PC-9 (cell line): ENCODE measurements at regions not wholly inside any gene's neighbourhood (a gene's known extent, or its start where the extent isn't known, plus 50 kb on each side); places are given as distances from the start of the nearest gene placed in this dataset.

Source experiments
- BruUV-seq: library from RNA; stranded (reverse); fragments of 400-500 nt; replicated peaks from 2 replicates; lab custom pipeline; 2021; lab: Mats Ljungman, UMichigan
- CTCF ChIA-PET: fragments of 300-600 bp; sonication (Branson Sonifier 250); formaldehyde crosslinking; loops from one replicate; lab custom pipeline; 2022; ENCODE audit warnings: antibody characterized with exemption; lab: Charles Lee
- POLR2A ChIA-PET: fragments of 300-600 bp; sonication (Branson Sonifier 250); formaldehyde crosslinking; loops from one replicate; lab custom pipeline; 2022; ENCODE audit warnings: antibody characterized with exemption; ENCODE audit not compliant: unreplicated experiment; lab: Charles Lee
- DNase-seq, 2 experiments: peaks; one replicate each; pipeline versions ENCODE4 v3.0.0 to v3.0.0-alpha.2; 2015 to 2022; ENCODE audit warnings: mixed read lengths in 1 of 2
- H2AFZ ChIP-seq: fragments of 200-600 bp; sonication (generic); 2 replicates; pipeline ENCODE4 v1.8.1; 2017; ENCODE audit warnings: antibody characterized with exemption
- H3F3A ChIP-seq: fragments of 200-600 bp; sonication (generic); 2 replicates; pipeline ENCODE4 v1.8.1; 2017; ENCODE audit warnings: antibody characterized with exemption, mild to moderate bottlenecking, low read depth; ENCODE audit not compliant: insufficient read depth
- H3K27ac ChIP-seq: fragments of 200-600 bp; sonication (generic); 2 replicates; pipeline ENCODE4 v1.6.1; 2016; ENCODE audit warnings: mixed run types
- H3K27me3 ChIP-seq: fragments of 200-600 bp; sonication (generic); 2 replicates; pipeline ENCODE4 v1.6.1; 2016; ENCODE audit warnings: low read depth, mixed run types; ENCODE audit not compliant: insufficient read depth
- H3K36me3 ChIP-seq: fragments of 200-600 bp; sonication (generic); 2 replicates; pipeline ENCODE4 v1.6.1; 2016; ENCODE audit warnings: low read depth, mixed run types
- H3K4me1 ChIP-seq: fragments of 200-600 bp; sonication (generic); replicated peaks from 2 replicates; pipeline ENCODE4 v1.6.1; 2016; ENCODE audit warnings: mixed run types; ENCODE audit not compliant: insufficient read depth
- H3K4me2 ChIP-seq: fragments of 200-600 bp; sonication (generic); 2 replicates; pipeline ENCODE4 v1.6.1; 2017; ENCODE audit warnings: mixed run types
- H3K4me3 ChIP-seq: fragments of 200-600 bp; sonication (generic); 2 replicates; pipeline ENCODE4 v1.6.1; 2016; ENCODE audit warnings: mixed run types
- H3K79me2 ChIP-seq: fragments of 200-600 bp; sonication (generic); 2 replicates; pipeline ENCODE4 v1.6.1; 2017; ENCODE audit warnings: low read depth, mixed run types
- H3K9me2 ChIP-seq: fragments of 200-600 bp; sonication (generic); 2 replicates; pipeline ENCODE4 v1.8.1; 2017; ENCODE audit warnings: mild to moderate bottlenecking; ENCODE audit not compliant: insufficient read depth
- H3K9me3 ChIP-seq: fragments of 200-600 bp; sonication (generic); 2 replicates; pipeline ENCODE4 v1.8.1; 2016; ENCODE audit warnings: low read depth; ENCODE audit not compliant: insufficient read depth
- H4K20me1 ChIP-seq: fragments of 200-600 bp; sonication (generic); 2 replicates; pipeline ENCODE4 v1.8.1; 2017; ENCODE audit not compliant: insufficient read depth
- EZH2 ChIP-seq: fragments of 200-600 bp; sonication (generic); IDR thresholded peaks from 2 replicates; pipeline ENCODE4 v1.8.0; 2017; ENCODE audit warnings: antibody characterized with exemption, low read depth
- intact Hi-C: fragments of 100-400 bp; cut with micrococcal nuclease; formaldehyde crosslinking; loops from one replicate; pipeline ENCODE4 v1.10.0; 2022; ENCODE audit not compliant: unreplicated experiment
- TF ChIP-seq, protein P1 (sequence below): fragments of 200-600 bp; sonication (generic); conservative IDR thresholded peaks from 2 replicates; pipeline ENCODE4 v1.6.1; 2017; ENCODE audit warnings: mixed run types, antibody characterized with exemption, mild to moderate bottlenecking, moderate library complexity

DNA sequence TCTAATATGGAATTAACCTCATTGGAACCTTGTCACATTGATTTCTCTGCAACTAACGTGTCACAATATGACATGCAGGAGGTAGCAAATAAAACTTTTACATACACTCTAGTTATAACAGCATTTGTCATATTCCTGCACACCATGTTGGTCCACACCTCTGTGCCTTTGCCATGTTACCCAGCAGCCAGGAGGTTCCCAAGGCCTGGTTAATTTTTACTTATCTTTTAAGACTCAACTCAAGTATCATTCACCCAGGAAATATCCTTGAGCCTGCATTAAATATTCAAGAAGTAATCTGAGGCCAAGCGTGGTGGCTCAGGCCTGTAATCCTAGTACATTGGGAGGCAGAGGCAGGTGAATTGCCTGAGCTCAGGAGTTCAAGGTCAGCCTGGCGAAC, 447.2 kb upstream of the NR5A2 start:
- no peaks in the 10 kb centered on the region for H3K9me2 ChIP-seq
- H3K27ac ChIP-seq, result no peak overlapping the region
- CTCF ChIA-PET, result no interaction called here
- H3K4me3 ChIP-seq, result no peak overlapping the region
- no peaks in the 10 kb centered on the region for H3F3A ChIP-seq
- no peak for DNase-seq
- H4K20me1 ChIP-seq, result no peaks in the 10 kb centered on the region
- TF ChIP-seq, protein P1, sequence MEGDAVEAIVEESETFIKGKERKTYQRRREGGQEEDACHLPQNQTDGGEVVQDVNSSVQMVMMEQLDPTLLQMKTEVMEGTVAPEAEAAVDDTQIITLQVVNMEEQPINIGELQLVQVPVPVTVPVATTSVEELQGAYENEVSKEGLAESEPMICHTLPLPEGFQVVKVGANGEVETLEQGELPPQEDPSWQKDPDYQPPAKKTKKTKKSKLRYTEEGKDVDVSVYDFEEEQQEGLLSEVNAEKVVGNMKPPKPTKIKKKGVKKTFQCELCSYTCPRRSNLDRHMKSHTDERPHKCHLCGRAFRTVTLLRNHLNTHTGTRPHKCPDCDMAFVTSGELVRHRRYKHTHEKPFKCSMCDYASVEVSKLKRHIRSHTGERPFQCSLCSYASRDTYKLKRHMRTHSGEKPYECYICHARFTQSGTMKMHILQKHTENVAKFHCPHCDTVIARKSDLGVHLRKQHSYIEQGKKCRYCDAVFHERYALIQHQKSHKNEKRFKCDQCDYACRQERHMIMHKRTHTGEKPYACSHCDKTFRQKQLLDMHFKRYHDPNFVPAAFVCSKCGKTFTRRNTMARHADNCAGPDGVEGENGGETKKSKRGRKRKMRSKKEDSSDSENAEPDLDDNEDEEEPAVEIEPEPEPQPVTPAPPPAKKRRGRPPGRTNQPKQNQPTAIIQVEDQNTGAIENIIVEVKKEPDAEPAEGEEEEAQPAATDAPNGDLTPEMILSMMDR, result no peak
- no peak for TF ChIP-seq EZH2
- no peak overlapping the region for H3K4me2 ChIP-seq
- H3K27me3 ChIP-seq, result no peaks in the 10 kb centered on the region
- intact Hi-C loops, result no loop called here
- H3K9me3 ChIP-seq, result no peaks in the 10 kb centered on the region
- POLR2A ChIA-PET, result interaction anchor here (0.6 kb wide), 2 partner anchors 319 to 416 kb away, joined by 3 to 30 read pairs; no protein-coding TSS in a partner anchor
- no peaks in the 10 kb centered on the region for H3K36me3 ChIP-seq
- no TSS peak for BruUV-seq
- no peaks in the 10 kb centered on the region for H3K79me2 ChIP-seq
- no peak overlapping the region for H2AFZ ChIP-seq
- peaks cover 13% of the 10 kb centered on the region for H3K4me1 ChIP-seq

DNA sequence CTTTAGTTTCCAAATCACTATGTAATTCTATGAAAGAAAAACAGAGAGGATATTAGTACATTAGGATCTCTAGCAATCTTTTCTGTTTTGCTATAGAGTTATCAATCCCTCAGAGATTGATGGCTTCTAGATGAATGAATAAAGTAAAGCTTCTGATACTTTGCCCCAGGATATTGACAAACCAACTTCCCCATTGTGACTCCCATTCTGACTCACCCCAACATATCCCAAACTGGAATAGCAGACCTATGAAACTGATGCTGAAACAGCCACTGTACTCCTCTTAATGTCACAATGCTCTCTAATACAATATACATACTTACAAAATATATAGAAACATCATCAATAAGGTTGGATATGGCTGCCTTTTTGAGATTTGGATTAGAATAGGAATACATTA, 442.1 kb upstream of the NR5A2 start:
- intact Hi-C loops, result no loop called here
- POLR2A ChIA-PET, result no interaction called here

DNA sequence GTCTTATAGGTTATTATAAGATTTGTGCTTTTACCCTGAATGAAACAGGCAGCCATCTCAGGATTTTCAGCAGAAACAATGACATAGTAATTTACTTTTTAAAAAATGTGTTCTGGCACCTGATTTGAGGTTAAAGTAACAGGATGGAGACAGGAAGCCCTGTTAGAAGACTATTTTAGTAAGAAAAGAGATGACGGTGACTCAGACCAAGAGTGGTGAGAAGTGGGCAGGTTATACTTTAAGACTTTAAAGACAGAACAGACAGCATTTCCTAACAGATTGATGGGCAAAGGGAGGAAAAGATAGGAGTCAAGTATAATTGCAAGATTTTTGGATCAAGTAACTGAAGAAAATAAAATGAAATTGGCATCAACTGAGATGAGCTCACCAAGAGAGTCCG, 436.8 kb upstream of the NR5A2 start:
- Histone ChIP-seq H2AFZ (no peak overlapping the region), H3F3A (no peaks in the 10 kb centered on the region), H3K4me2 (no peak overlapping the region), H3K9me2 (no peaks in the 10 kb centered on the region), H3K27ac (no peak overlapping the region), H3K4me1 (peaks cover 4% of the 10 kb centered on the region; the same call in 1 of the 2 replicates), H3K4me3 (no peak overlapping the region), H3K36me3 (no peaks in the 10 kb centered on the region), H3K79me2 (no peaks in the 10 kb centered on the region), H3K27me3 (no peaks in the 10 kb centered on the region), H4K20me1 (no peaks in the 10 kb centered on the region), H3K9me3 (no peaks in the 10 kb centered on the region)
- TF ChIP-seq EZH2, result no peak
- TF ChIP-seq, protein P1, result no peak
- intact Hi-C loops, result no loop called here
- POLR2A ChIA-PET, result interaction anchor here (0.6 kb wide), 1 partner anchor 1169 kb away, joined by 3 read pairs; no protein-coding TSS in a partner anchor
- DNase-seq, result no peak
- no TSS peak for BruUV-seq
- CTCF ChIA-PET, result no interaction called here

More for the DNA sequence above, 442.1 kb upstream of the NR5A2 start:
- Histone ChIP-seq H3K79me2 (no peaks in the 10 kb centered on the region), H3K36me3 (no peaks in the 10 kb centered on the region), H3K27ac (no peak overlapping the region), H3K9me2 (no peaks in the 10 kb centered on the region), H2AFZ (no peak overlapping the region), H4K20me1 (no peaks in the 10 kb centered on the region), H3K4me1 (peaks cover 20% of the 10 kb centered on the region), H3K4me2 (no peak overlapping the region), H3K4me3 (no peak overlapping the region), H3K9me3 (no peaks in the 10 kb centered on the region), H3K27me3 (no peaks in the 10 kb centered on the region), H3F3A (no peaks in the 10 kb centered on the region)
- DNase-seq, result peak in 1 of 2 experiments; percentile 77
- BruUV-seq, result no TSS peak
- CTCF ChIA-PET, result no interaction called here
- TF ChIP-seq EZH2, result no peak
- TF ChIP-seq, protein P1, result no peak
